Right lobe of liver (tissue), 6 donors: ENCODE measurements at regions not wholly inside any gene's neighbourhood (a gene's known extent, or its start where the extent isn't known, plus 50 kb on each side); places are given as distances from the start of the nearest gene placed in this dataset.

ENCODE experiments used
- ATAC-seq, 4 donors: fragments of 200-7000 bp; cut with Tn5 transposase; one replicate each; pipeline ENCODE4 v1.9.1; 2020; ENCODE audit warnings: mild to moderate bottlenecking in 4 of 4, moderate library complexity in 4 of 4
- DNase-seq, 3 donors: peaks; one replicate each; pipeline ENCODE4 v3.0.0-alpha.2; 2020
- H3K27ac ChIP-seq, 3 donors: fragments of 200-600 bp; one replicate each; pipeline ENCODE4 v1.8.0; 2022
- H3K27me3 ChIP-seq, 2 donors: fragments of 200-600 bp; one replicate each; pipeline ENCODE4 v1.8.0; 2022
- H3K36me3 ChIP-seq, 4 donors: fragments of 200-600 bp; sonication (generic) in 1 of 4; one replicate each; pipeline versions ENCODE4 v1.5.1 to v1.8.0; 2017 to 2022; ENCODE audit warnings: control low read depth in 1 of 4
- H3K4me1 ChIP-seq, 4 donors: fragments of 200-600 bp; sonication (generic) in 1 of 4; one replicate each; pipeline versions ENCODE4 v1.5.1 to v1.8.0; 2017 to 2022; ENCODE audit warnings: control low read depth in 1 of 4
- H3K4me3 ChIP-seq, 3 donors: fragments of 200-600 bp; one replicate each; pipeline ENCODE4 v1.8.0; 2022
- H3K9me3 ChIP-seq, 4 donors: fragments of 200-600 bp; sonication (generic) in 1 of 4; one replicate each; pipeline versions ENCODE4 v1.5.1 to v1.8.0; 2017 to 2022; ENCODE audit warnings: control low read depth in 1 of 4
- POLR2A ChIP-seq: fragments of 450-650 bp; IDR thresholded peaks from one replicate; pipeline ENCODE4 v1.6.1; 2017; ENCODE audit warnings: antibody characterized with exemption, mild to moderate bottlenecking
- WGBS: methylation state at CpG from one replicate; pipeline ENCODE4 v1.1.6; 2018; ENCODE audit warnings: low coverage, low lambda C conversion rate; ENCODE audit not compliant: insufficient coverage; ENCODE audit errors: missing lambda C conversion rate; 5-methylcytosine and 5-hydroxymethylcytosine counted together
- intact Hi-C, 2 donors: fragments of 100-400 bp; cut with DNase I; formaldehyde crosslinking; loops; one replicate each; pipeline versions ENCODE4 v1.11.2 to v1.14.1; 2022
- TF ChIP-seq, protein P1 (sequence below), 4 donors: fragments of 200-600 bp in 3 of 4; fragments of 450-650 bp in 1 of 4; IDR thresholded peaks; one replicate each; pipeline versions ENCODE4 v1.5.1 to v1.8.0; 2016 to 2022; ENCODE audit warnings: antibody characterized with exemption in 4 of 4, mild to moderate bottlenecking in 2 of 4
- donor health status: DM: no; HTN: yes; CAD: no.
- donor health status: DM: no; HTN: no; CAD: no.
- donor health status: DM: no; HTN: no; CAD: no.
- donor health status: DM: no; HTN: yes; CAD: no.
- donor health status: DM: no; HTN: yes; CAD: no.

DNA sequence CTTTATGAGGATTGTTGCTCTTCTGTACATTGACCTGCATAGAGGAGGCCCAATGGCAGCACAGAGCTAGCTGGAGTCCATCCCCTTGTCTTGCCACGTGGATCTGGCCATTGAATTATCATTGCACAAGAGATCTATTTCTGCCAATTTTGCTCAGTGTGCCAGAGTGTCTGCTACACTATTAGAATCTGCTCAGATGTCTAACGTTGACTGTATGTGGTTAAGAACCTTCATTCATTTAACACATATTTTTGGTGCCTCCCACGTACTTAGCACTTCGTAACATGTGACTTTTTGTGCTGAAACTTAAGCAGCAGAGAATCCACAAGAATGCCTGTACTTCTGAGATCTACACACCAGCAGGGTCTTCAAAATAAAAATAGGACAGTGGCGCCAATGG, 166.0 kb upstream of the VASH1 start:
- no peak overlapping the region for H3K27ac ChIP-seq
- intact Hi-C loops, result no loop called here
- WGBS, result 52% methylated on average over 5 of the region's 5 CpGs
- DNase-seq, result no peak
- no peaks in the 10 kb centered on the region for H3K27me3 ChIP-seq
- ATAC-seq, result peak in 1 of 4 donors; percentile 29
- H3K36me3 ChIP-seq, result no peaks in the 10 kb centered on the region
- no peak for TF ChIP-seq POLR2A
- TF ChIP-seq, protein P1, sequence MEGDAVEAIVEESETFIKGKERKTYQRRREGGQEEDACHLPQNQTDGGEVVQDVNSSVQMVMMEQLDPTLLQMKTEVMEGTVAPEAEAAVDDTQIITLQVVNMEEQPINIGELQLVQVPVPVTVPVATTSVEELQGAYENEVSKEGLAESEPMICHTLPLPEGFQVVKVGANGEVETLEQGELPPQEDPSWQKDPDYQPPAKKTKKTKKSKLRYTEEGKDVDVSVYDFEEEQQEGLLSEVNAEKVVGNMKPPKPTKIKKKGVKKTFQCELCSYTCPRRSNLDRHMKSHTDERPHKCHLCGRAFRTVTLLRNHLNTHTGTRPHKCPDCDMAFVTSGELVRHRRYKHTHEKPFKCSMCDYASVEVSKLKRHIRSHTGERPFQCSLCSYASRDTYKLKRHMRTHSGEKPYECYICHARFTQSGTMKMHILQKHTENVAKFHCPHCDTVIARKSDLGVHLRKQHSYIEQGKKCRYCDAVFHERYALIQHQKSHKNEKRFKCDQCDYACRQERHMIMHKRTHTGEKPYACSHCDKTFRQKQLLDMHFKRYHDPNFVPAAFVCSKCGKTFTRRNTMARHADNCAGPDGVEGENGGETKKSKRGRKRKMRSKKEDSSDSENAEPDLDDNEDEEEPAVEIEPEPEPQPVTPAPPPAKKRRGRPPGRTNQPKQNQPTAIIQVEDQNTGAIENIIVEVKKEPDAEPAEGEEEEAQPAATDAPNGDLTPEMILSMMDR (IDR thresholded peaks at IDR 0.05), result no peak
- H3K4me3 ChIP-seq, result no peak overlapping the region
- H3K4me1 ChIP-seq, result no peaks in the 10 kb centered on the region
- H3K9me3 ChIP-seq, result no peaks in the 10 kb centered on the region

DNA sequence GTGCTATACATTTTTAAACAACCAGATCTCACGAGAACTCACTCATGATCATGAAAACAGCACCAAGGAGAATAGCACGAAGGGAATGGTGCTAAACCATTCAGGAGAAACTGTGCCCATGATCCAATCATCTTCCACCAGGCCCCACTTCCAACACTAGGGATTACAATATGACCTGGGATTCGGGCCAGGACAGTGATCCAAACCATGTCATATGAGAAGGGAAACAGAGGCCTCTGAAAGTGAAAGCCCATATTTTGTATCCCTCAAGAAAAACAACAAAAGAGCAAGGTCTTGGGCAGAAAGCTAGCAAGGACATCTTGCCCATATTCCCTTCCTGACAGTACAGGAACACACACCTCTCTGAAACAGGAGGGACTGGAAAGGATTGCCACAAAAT, 163.9 kb upstream of the VASH1 start:
- Histone ChIP-seq H3K4me1 (no peaks in the 10 kb centered on the region), H3K9me3 (no peaks in the 10 kb centered on the region), H3K27me3 (no peaks in the 10 kb centered on the region), H3K4me3 (no peak overlapping the region), H3K36me3 (no peaks in the 10 kb centered on the region), H3K27ac (no peak overlapping the region)
- DNase-seq, result no peak
- 73% methylated on average over 2 of the region's 3 CpGs for WGBS
- intact Hi-C loops, result no loop called here
- TF ChIP-seq, protein P1 (IDR thresholded peaks at IDR 0.05), result no peak
- no peak for TF ChIP-seq POLR2A
- no peak for ATAC-seq

DNA sequence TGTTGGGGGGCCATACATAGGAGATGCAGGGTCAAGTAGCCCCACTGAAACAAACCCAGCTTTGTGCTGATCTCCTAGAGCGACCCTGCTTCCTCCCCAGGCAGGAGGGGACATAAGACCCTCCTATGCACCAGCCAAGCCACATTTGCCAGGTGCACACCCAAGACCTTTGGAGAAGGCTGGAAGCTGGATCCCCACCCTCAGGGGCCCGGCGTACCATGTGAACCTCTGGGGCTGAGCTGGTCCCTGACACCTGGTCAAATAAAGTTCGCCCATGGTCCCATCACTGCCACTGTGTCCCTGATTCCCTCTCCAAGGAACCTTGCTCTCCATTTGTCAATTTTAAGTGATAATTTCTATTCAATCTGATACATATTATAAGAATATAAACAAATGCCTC, 162.1 kb upstream of the VASH1 start:
- WGBS, result 45% methylated on average over 1 of the region's 4 CpGs
- no peaks in the 10 kb centered on the region for H3K4me1 ChIP-seq
- ATAC-seq (no peak), DNase-seq (no peak)
- H3K9me3 ChIP-seq, result no peaks in the 10 kb centered on the region
- H3K27me3 ChIP-seq, result no peaks in the 10 kb centered on the region
- intact Hi-C loops, result no loop called here
- no peak overlapping the region for H3K27ac ChIP-seq
- H3K4me3 ChIP-seq, result no peak overlapping the region
- TF ChIP-seq POLR2A, result no peak
- TF ChIP-seq, protein P1 (IDR thresholded peaks at IDR 0.05), result no peak
- no peaks in the 10 kb centered on the region for H3K36me3 ChIP-seq

DNA sequence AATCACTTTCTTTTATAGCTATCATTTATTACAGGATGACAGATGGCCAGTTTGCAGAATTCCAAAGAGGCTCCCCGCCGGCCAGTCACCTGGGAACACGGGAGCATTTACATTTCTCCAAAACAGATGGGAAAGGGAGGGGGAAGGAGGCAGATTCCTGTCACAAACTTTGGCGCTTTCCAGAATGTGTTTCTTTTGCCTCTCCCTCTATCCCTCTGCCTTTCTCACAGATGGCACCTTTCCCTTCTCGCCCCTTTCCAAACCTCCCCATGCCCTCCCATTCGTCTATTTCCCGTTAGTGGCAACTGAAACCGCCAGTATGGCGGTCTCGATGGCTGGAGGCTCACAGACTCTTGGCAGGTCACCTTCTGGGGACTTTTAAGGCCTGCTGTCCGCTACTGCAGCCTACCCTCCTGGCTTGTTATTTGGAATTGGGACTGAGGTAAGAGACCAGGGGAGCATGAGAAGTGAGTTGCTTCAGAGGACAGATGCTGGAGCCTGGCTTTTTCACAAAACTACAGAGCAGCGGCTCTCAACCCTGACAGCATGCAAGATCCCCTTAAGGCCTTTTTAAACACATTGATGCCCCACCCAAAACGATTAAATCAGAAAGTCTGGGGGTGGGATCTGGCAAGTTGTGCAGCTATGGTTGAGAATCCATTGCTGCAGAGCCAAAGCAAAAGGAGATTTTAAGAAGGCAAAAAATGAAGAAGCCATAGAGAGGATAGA, 161.5 kb upstream of the VASH1 start:
- WGBS, result 48% methylated on average over 13 of the region's 13 CpGs
- Histone ChIP-seq H3K27me3 (no peaks in the 10 kb centered on the region), H3K36me3 (no peaks in the 10 kb centered on the region), H3K4me1 (no peaks in the 10 kb centered on the region), H3K4me3 (no peak overlapping the region), H3K27ac (no peak overlapping the region), H3K9me3 (no peaks in the 10 kb centered on the region)
- intact Hi-C loops, result no loop called here
- DNase-seq (no peak), ATAC-seq (no peak)
- no peak for TF ChIP-seq POLR2A
- TF ChIP-seq, protein P1 (IDR thresholded peaks at IDR 0.05), result no peak

DNA sequence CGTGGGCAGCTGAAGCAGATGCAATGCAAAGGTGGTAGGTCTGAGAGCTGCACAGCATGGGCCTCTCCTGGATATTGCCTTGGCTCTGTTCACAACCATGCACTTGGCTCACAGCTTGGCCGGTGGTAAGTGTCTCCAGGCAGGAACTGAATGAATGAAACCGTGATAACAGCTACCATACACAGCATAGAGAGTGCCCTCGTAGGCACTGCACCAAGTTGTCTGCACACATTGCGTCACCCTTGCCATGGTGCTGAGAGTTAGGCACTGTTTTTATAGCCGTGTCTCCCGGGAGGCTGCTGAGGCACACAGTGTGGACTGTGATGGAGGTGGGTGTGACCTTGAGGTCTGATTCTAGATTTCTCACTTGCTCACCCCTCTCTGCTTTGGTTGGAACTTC, 157.6 kb upstream of the VASH1 start:
- H3K4me1 ChIP-seq, result no peaks in the 10 kb centered on the region
- intact Hi-C loops, result no loop called here
- H3K27ac ChIP-seq, result no peak overlapping the region
- no peaks in the 10 kb centered on the region for H3K36me3 ChIP-seq
- 47% methylated on average over 2 of the region's 7 CpGs for WGBS
- no peaks in the 10 kb centered on the region for H3K27me3 ChIP-seq
- no peak overlapping the region for H3K4me3 ChIP-seq
- no peaks in the 10 kb centered on the region for H3K9me3 ChIP-seq
- DNase-seq, result no peak
- TF ChIP-seq, protein P1 (IDR thresholded peaks at IDR 0.05), result no peak
- no peak for TF ChIP-seq POLR2A
- peak in 1 of 4 donors; percentile 27 for ATAC-seq
